H1 (cell line): ENCODE measurements at regions not wholly inside any gene's neighbourhood (a gene's known extent, or its start where the extent isn't known, plus 50 kb on each side); places are given as distances from the start of the nearest gene placed in this dataset.

Source experiments
- CTCF ChIP-seq, 3 experiments: IDR thresholded peaks; 1 replicate in 2 of 3; 2 replicates in 1 of 3; pipeline versions ENCODE4 v1.5.1 to v1.6.1; 2011; ENCODE audit warnings: low read length in 3 of 3, mild to moderate bottlenecking in 3 of 3, inconsistent platforms in 2 of 3, low read depth in 1 of 3, moderate library complexity in 1 of 3; ENCODE audit not compliant: insufficient read depth in 1 of 3; ENCODE audit errors: control extremely low read depth in 1 of 3
- MAFK ChIP-seq: IDR thresholded peaks from 2 replicates; pipeline ENCODE4 v1.6.1; 2012; ENCODE audit warnings: low read depth, mild to moderate bottlenecking, improper control_type of control experiment, low read length
- PHF8 ChIP-seq: fragments of 200-600 bp; sonication (generic); conservative IDR thresholded peaks from 2 replicates; pipeline ENCODE4 v1.7.1; 2012; ENCODE audit warnings: low read depth, mild to moderate bottlenecking, inconsistent platforms, low read length, moderate library complexity
- SP4 ChIP-seq: IDR thresholded peaks from 2 replicates; pipeline ENCODE4 v1.6.1; 2012; ENCODE audit warnings: low read length, inconsistent platforms

GRCh38 chr2:12071318-12071717 is 324.9 kb downstream of the LPIN1 start (continued):
- no peak for TF ChIP-seq CTCF (IDR thresholded peaks at IDR 0.05; ENCODE audit: control extremely low read depth in 1 of 3, insufficient read depth in 1 of 3, low read depth in 1 of 3, low read length in 3 of 3)
- TF ChIP-seq PHF8 = no peak
- no peak for TF ChIP-seq SP4
- no peak for TF ChIP-seq MAFK
